H1 (cell line): ENCODE measurements at regions not wholly inside any gene's neighbourhood (a gene's known extent, or its start where the extent isn't known, plus 50 kb on each side); places are given as distances from the start of the nearest gene placed in this dataset.
"Not testable (repeated sequence)": the region's sequence is repeated elsewhere in the genome, so short reads cannot be mapped to it uniquely, and the experiment has no call there.

ENCODE experiments used
- CTCF ChIA-PET: fragments of 300-600 bp; sonication (Branson Sonifier 250); formaldehyde crosslinking; loops from one replicate; lab custom pipeline; 2021; ENCODE audit not compliant: partially characterized antibody; lab: Charles Lee
- POLR2A ChIA-PET: fragments of 300-600 bp; sonication (Branson Sonifier 250); formaldehyde crosslinking; loops from one replicate; lab custom pipeline; 2021; ENCODE audit warnings: inconsistent platforms; ENCODE audit not compliant: partially characterized antibody; lab: Charles Lee
- DNase-seq, 2 experiments: peaks; one replicate each; pipeline versions ENCODE4 v3.0.0 to v3.0.0-alpha.2; 2010 to 2022; ENCODE audit warnings: low spot score in 2 of 2, low read depth in 1 of 2, mixed read lengths in 1 of 2
- FAIRE-seq: peaks from 2 replicates; lab custom pipeline; 2011; peaks lifted over from hg19 to GRCh38; lab: Jason Lieb, UNC
- H2AFZ ChIP-seq: 2 replicates; pipeline ENCODE4 v1.8.1; 2012; ENCODE audit warnings: low read length, inconsistent platforms
- H2AK5ac ChIP-seq: 2 replicates; pipeline ENCODE4 v1.6.1; 2013; ENCODE audit warnings: low read depth, low read length
- H2BK120ac ChIP-seq: replicated peaks from 2 replicates; pipeline ENCODE3; 2013; ENCODE audit warnings: low read depth, low read length, inconsistent platforms
- H2BK12ac ChIP-seq: 2 replicates; pipeline ENCODE4 v1.6.1; 2013; ENCODE audit warnings: low read depth, low read length
- H2BK15ac ChIP-seq: 2 replicates; pipeline ENCODE4 v1.6.1; 2013; ENCODE audit warnings: low read length
- H2BK20ac ChIP-seq: 2 replicates; pipeline ENCODE4 v1.6.1; 2013; ENCODE audit warnings: low read length
- H2BK5ac ChIP-seq: 2 replicates; pipeline ENCODE4 v1.6.1; 2013; ENCODE audit warnings: low read depth, low read length
- H3K14ac ChIP-seq: 2 replicates; pipeline ENCODE4 v1.6.1; 2013; ENCODE audit warnings: inconsistent platforms; ENCODE audit not compliant: insufficient read length
- H3K18ac ChIP-seq: 2 replicates; pipeline ENCODE4 v1.6.1; 2013; ENCODE audit warnings: low read length; ENCODE audit errors: extremely low read depth
- H3K23ac ChIP-seq: 2 replicates; pipeline ENCODE4 v1.6.1; 2013; ENCODE audit warnings: inconsistent platforms; ENCODE audit not compliant: insufficient read length
- H3K23me2 ChIP-seq: 2 replicates; pipeline ENCODE4 v1.6.1; 2013; ENCODE audit warnings: low read depth, low read length
- H3K27ac ChIP-seq: 2 replicates; pipeline ENCODE4 v1.6.1; 2011; ENCODE audit warnings: low read depth, low read length, inconsistent platforms
- H3K27me3 ChIP-seq, 4 experiments: replicated peaks in 1 of 4; 1 replicate in 1 of 4; 2 replicates in 3 of 4; pipeline versions ENCODE4 v1.6.1 to v1.8.1; 2011 to 2013; ENCODE audit warnings: low read length in 3 of 4, mild to moderate bottlenecking in 3 of 4, inconsistent platforms in 2 of 4, mixed read lengths in 2 of 4, moderate library complexity in 1 of 4; ENCODE audit not compliant: control insufficient read depth in 3 of 4, insufficient read depth in 3 of 4; ENCODE audit errors: extremely low read depth in 1 of 4
- H3K36me3 ChIP-seq, 4 experiments: 2 replicates each; pipeline versions ENCODE4 v1.6.1 to v1.8.1; 2011 to 2013; ENCODE audit warnings: mild to moderate bottlenecking in 4 of 4, low read length in 3 of 4, moderate library complexity in 2 of 4, control low read depth in 1 of 4, inconsistent platforms in 1 of 4; ENCODE audit not compliant: insufficient read depth in 4 of 4, control insufficient read depth in 2 of 4
- H3K4ac ChIP-seq: replicated peaks from 2 replicates; pipeline ENCODE3; 2013; ENCODE audit warnings: low read length, low read depth, mixed read lengths, inconsistent platforms; ENCODE audit not compliant: insufficient read length
- H3K4me1 ChIP-seq, 4 experiments: replicated peaks in 1 of 4; 1 replicate in 1 of 4; 2 replicates in 3 of 4; pipeline versions ENCODE4 v1.6.1 to v1.8.1; 2011 to 2013; ENCODE audit warnings: low read length in 3 of 4, inconsistent platforms in 2 of 4, mixed read lengths in 1 of 4; ENCODE audit not compliant: insufficient read depth in 4 of 4, control insufficient read depth in 3 of 4
- H3K4me2 ChIP-seq, 2 experiments: 2 replicates each; pipeline versions ENCODE4 v1.6.1 to v1.8.1; 2011 to 2013; ENCODE audit warnings: low read depth in 2 of 2, low read length in 2 of 2, control low read depth in 1 of 2, inconsistent platforms in 1 of 2, mild to moderate bottlenecking in 1 of 2; ENCODE audit not compliant: insufficient read depth in 1 of 2
- H3K4me3 ChIP-seq, 4 experiments: fragments of 200-600, 300-600 bp in 1 of 4; sonication (generic), shearing (Covaris generic), sonication (Bioruptor Twin) in 1 of 4; 2 replicates each; pipeline versions ENCODE4 v1.5.1 to v1.8.1; 2011 to 2016; ENCODE audit warnings: low read length in 4 of 4, low read depth in 3 of 4, control low read depth in 2 of 4, inconsistent platforms in 2 of 4, mild to moderate bottlenecking in 2 of 4, mixed read lengths in 1 of 4, moderate library complexity in 1 of 4; ENCODE audit not compliant: insufficient read depth in 2 of 4; ENCODE audit errors: extremely low read depth in 1 of 4
- H3K56ac ChIP-seq: replicated peaks from 2 replicates; pipeline ENCODE3; 2013; ENCODE audit warnings: low read depth, mild to moderate bottlenecking, mixed read lengths, low read length, inconsistent platforms; ENCODE audit not compliant: insufficient read length
- H3K79me1 ChIP-seq: 2 replicates; pipeline ENCODE4 v1.6.1; 2013; ENCODE audit warnings: low read depth, low read length, control low read depth
- H3K79me2 ChIP-seq, 2 experiments: 2 replicates each; pipeline versions ENCODE4 v1.6.1 to v1.8.1; 2012 to 2013; ENCODE audit warnings: low read length in 2 of 2, mild to moderate bottlenecking in 2 of 2, inconsistent platforms in 1 of 2; ENCODE audit not compliant: insufficient read depth in 2 of 2, control insufficient read depth in 1 of 2
- H3K9ac ChIP-seq, 4 experiments: replicated peaks in 1 of 4; 1 replicate in 1 of 4; 2 replicates in 3 of 4; pipeline versions ENCODE4 v1.6.1 to v1.8.1; 2011 to 2013; ENCODE audit warnings: low read depth in 3 of 4, low read length in 3 of 4, control low read depth in 2 of 4, mild to moderate bottlenecking in 2 of 4, moderate library complexity in 2 of 4, inconsistent platforms in 1 of 4; ENCODE audit errors: extremely low read depth in 1 of 4
- H3K9me3 ChIP-seq, 2 experiments: 2 replicates each; pipeline versions ENCODE4 v1.6.1 to v1.8.1; 2012 to 2013; ENCODE audit warnings: mild to moderate bottlenecking in 2 of 2, moderate library complexity in 2 of 2, control low read depth in 1 of 2, inconsistent platforms in 1 of 2, low read depth in 1 of 2, low read length in 1 of 2, mixed read lengths in 1 of 2; ENCODE audit not compliant: insufficient read depth in 2 of 2
- H4K20me1 ChIP-seq, 2 experiments: replicated peaks in 1 of 2; 2 replicates each; pipeline versions ENCODE3 to v1.8.1; 2011 to 2013; ENCODE audit warnings: inconsistent platforms in 2 of 2, low read length in 2 of 2, mild to moderate bottlenecking in 1 of 2; ENCODE audit not compliant: insufficient read depth in 2 of 2, control insufficient read depth in 1 of 2
- H4K5ac ChIP-seq: 2 replicates; pipeline ENCODE4 v1.6.1; 2013; ENCODE audit warnings: low read length, low read depth, mixed read lengths, inconsistent platforms; ENCODE audit not compliant: insufficient read length
- H4K8ac ChIP-seq: 2 replicates; pipeline ENCODE4 v1.8.0; 2013; ENCODE audit warnings: mild to moderate bottlenecking, moderate library complexity, low read length, inconsistent platforms; ENCODE audit not compliant: insufficient read depth; ENCODE audit errors: extremely low read depth
- H4K91ac ChIP-seq: replicated peaks from 2 replicates; pipeline ENCODE3; 2013; ENCODE audit warnings: low read length, mixed read lengths, inconsistent platforms; ENCODE audit not compliant: insufficient read length
- WGBS, 2 experiments: shearing (Covaris generic) in 1 of 2; methylation state at CpG; one replicate each; pipeline versions ENCODE4 v1.1.6 to v1.1.7; 2013 to 2015; ENCODE audit warnings: low lambda C conversion rate in 2 of 2, mixed read lengths in 2 of 2, inconsistent platforms in 1 of 2, low coverage in 1 of 2, missing lambda C conversion rate in 1 of 2; ENCODE audit not compliant: insufficient replicate concordance in 2 of 2, insufficient coverage in 1 of 2, insufficient read length in 1 of 2; ENCODE audit errors: extremely low coverage in 1 of 2, missing lambda C conversion rate in 1 of 2; 5-methylcytosine and 5-hydroxymethylcytosine counted together

- H2AK5ac ChIP-seq, H3K4me2 ChIP-seq, H3K36me3 ChIP-seq, H4K8ac ChIP-seq, H3K79me2 ChIP-seq, POLR2A ChIA-PET, H3K4me1 ChIP-seq, H3K4ac ChIP-seq, H3K23me2 ChIP-seq, H2AFZ ChIP-seq, H4K91ac ChIP-seq, H2BK20ac ChIP-seq, DNase-seq, H2BK5ac ChIP-seq, H3K9me3 ChIP-seq, H3K4me3 ChIP-seq, H3K14ac ChIP-seq, H2BK12ac ChIP-seq, H2BK15ac ChIP-seq, H3K23ac ChIP-seq, H2BK120ac ChIP-seq, H3K9ac ChIP-seq, H4K5ac ChIP-seq, H3K27ac ChIP-seq, H3K18ac ChIP-seq, FAIRE-seq, H3K79me1 ChIP-seq, H4K20me1 ChIP-seq, H3K27me3 ChIP-seq, CTCF ChIA-PET, H3K56ac ChIP-seq: not testable (repeated sequence)
- WGBS, 2 experiments, result 98% methylated on average over 2 of the region's 2 CpGs; no CpG with 5 or more reads in 1 of the 2 experiments
Observed at GRCh38 chr6:50571230-50571629, 142.1 kb upstream of the TFAP2D start.
